GM10248 (cell line): ENCODE measurements at regions not wholly inside any gene's neighbourhood (a gene's known extent, or its start where the extent isn't known, plus 50 kb on each side); places are given as distances from the start of the nearest gene placed in this dataset.

Experiments
- CTCF ChIA-PET: fragments of 300-600 bp; sonication (Branson Sonifier 250); formaldehyde crosslinking; extraction: SDS; loops from one replicate; lab custom pipeline; 2021; ENCODE audit warnings: antibody characterized with exemption; lab: Yijun Ruan, JAX
- POLR2A ChIA-PET: fragments of 350-650 bp; sonication (Branson Sonifier 250); formaldehyde crosslinking; extraction: SDS; loops from one replicate; lab custom pipeline; 2020; ENCODE audit warnings: antibody characterized with exemption; lab: Yijun Ruan, JAX
- DNase-seq: peaks from one replicate; pipeline ENCODE4 v3.0.0; 2012; ENCODE audit errors: extremely low spot score
- TF ChIP-seq, protein P1 (sequence below): IDR thresholded peaks from 2 replicates; pipeline ENCODE4 v1.5.1; 2012; ENCODE audit warnings: mild to moderate bottlenecking, low read depth; ENCODE audit errors: extremely low read depth, missing control alignments, control extremely low read depth

DNA sequence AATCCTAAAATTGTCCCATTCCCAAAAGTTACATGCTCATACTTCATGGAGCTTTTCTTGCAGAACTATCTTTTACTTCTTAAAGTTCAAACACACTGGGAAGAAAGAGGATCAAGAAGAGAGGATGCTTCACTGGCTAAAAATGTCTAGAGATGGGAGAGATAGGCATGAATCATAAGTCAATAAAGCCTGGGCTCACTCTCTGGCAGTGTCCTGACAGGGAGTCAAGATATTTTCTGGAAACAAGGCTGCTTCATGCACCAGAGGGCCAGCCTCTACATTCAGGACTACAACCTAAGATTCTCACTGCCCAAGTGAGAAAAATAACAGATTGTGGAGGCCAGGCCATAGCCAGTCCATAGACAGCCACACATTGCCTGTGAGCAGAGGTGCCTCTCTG lies 1358.4 kb downstream of the EFNA5 start:
- TF ChIP-seq, protein P1, sequence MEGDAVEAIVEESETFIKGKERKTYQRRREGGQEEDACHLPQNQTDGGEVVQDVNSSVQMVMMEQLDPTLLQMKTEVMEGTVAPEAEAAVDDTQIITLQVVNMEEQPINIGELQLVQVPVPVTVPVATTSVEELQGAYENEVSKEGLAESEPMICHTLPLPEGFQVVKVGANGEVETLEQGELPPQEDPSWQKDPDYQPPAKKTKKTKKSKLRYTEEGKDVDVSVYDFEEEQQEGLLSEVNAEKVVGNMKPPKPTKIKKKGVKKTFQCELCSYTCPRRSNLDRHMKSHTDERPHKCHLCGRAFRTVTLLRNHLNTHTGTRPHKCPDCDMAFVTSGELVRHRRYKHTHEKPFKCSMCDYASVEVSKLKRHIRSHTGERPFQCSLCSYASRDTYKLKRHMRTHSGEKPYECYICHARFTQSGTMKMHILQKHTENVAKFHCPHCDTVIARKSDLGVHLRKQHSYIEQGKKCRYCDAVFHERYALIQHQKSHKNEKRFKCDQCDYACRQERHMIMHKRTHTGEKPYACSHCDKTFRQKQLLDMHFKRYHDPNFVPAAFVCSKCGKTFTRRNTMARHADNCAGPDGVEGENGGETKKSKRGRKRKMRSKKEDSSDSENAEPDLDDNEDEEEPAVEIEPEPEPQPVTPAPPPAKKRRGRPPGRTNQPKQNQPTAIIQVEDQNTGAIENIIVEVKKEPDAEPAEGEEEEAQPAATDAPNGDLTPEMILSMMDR = no peak
- POLR2A ChIA-PET = no interaction called here
- CTCF ChIA-PET = interaction anchor here (1.7 kb wide), 1 partner anchor 29 kb away, joined by 4 read pairs; no protein-coding TSS in a partner anchor
- no peak for DNase-seq

GRCh38 chr5:106311230-106311915 lies 1359.4 kb downstream of the EFNA5 start:
- CTCF ChIA-PET = interaction anchor here (0.7 to 1.7 kb wide), 2 partner anchors 14 to 28 kb away, joined by 3 to 4 read pairs; no protein-coding TSS in a partner anchor
- POLR2A ChIA-PET = no interaction called here
- TF ChIP-seq, protein P1 = no peak
- no peak for DNase-seq

DNA sequence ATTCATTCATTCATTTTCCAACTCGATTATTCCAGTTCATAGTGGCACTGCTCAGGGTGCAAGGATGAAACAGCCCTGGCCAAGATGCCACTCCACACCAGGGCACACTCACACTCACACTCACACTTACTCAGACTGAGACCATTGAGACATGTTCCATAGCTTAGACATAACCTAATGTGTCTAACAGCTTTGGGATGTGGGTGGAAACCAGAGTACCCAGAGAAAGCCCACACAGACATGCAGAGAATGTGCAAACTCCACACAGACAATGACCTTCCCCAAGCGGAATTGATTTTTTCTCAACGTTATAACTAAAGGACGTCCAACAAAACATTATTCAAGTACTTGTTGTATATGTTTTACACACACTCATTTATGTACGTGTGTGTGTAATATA lies 1363.5 kb downstream of the EFNA5 start:
- ChIA-PET CTCF (no interaction called here), POLR2A (no interaction called here)
- DNase-seq = no peak
- TF ChIP-seq, protein P1 = no peak

DNA sequence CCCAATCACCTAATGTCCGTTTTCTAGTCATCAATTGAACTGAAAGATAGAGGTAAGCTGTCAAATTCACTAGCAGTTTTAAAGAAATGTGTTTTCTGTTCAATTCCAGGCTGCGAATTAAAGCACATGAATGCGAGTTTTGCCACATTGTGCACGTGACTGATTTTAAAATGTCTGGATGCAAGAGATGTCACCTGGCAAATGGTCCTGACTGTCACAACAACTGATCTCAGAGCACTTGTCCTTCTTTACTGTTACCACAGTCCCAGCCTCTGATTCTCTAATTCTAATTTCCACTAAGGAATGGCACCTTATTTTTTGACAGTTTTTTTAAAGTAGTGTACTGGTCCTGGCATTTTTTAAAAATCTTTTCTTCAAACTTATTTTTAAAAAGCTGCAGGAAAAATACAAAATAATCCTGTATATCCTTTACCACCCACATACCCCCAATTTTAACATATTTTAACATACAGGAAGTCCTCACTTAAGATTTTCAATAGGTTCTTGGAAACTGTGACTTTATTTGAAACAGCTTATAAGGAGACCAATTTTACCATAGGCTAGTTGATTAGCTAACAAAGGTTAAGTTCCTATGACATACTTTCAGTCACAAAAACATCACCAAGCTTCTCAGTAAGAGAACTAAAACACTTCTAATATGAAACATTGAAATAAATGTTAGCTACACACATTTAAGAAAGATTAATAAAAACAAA lies 1364.3 kb downstream of the EFNA5 start:
- ChIA-PET CTCF (no interaction called here), POLR2A (no interaction called here)
- TF ChIP-seq, protein P1 = no peak
- no peak for DNase-seq

- TF ChIP-seq, protein P1 = no peak
- POLR2A ChIA-PET = no interaction called here
- CTCF ChIA-PET = no interaction called here
- no peak for DNase-seq
These were observed 1366.8 kb downstream of the EFNA5 start for GRCh38 chr5:106303911-106304310.

DNA sequence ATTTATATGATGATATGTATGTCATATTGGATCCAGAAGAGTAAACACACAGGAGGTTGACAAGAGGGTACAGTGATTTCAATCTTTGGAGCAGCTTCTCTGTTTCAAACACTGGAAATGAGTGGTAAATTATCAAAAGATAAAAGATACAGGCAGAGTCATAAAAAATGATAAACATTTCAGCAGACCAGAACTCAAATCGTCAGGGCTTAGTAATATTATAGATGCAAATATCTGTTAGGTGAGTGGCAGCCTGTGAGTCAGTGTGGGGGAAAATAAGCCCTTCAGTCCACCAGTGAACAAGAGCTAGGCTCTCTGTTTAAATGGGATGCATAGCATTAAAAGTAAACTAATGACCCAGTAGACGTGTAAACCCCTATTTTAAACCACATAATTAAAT lies 1378.1 kb downstream of the EFNA5 start:
- no peak for DNase-seq
- POLR2A ChIA-PET = no interaction called here
- CTCF ChIA-PET = interaction anchor here (1.5 kb wide), 1 partner anchor 37 kb away, joined by 3 read pairs; no protein-coding TSS in a partner anchor
- TF ChIP-seq, protein P1 = no peak
